ENCODE measurements at regions not wholly inside any gene's neighbourhood (a gene's known extent, or its start where the extent isn't known, plus 50 kb on each side); places are given as distances from the start of the nearest gene placed in this dataset.

GRCh38 chr21:36555199-36555800 lies 75.4 kb upstream of the CLDN14 start:
- DNase-seq, result no peak

DNA sequence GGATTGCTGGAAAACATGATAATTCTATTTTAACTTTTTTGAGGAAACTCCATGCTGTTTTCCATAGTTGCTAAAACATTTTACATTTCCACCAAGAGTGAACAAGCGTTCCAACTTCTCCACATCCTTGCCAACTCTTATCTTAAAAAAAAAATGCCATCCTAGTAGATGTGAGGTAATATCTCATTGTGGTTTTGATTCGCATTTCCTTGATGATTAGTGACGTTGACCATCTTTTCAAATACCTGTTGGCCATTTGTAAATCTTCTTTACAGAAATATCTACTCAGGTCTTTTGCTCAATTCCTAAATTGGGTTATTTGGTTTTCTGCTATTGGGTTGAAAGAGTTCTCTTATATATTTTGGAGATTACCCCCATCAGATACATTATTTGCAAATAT lies 77.4 kb upstream of the CLDN14 start:
- no peak for DNase-seq

DNA sequence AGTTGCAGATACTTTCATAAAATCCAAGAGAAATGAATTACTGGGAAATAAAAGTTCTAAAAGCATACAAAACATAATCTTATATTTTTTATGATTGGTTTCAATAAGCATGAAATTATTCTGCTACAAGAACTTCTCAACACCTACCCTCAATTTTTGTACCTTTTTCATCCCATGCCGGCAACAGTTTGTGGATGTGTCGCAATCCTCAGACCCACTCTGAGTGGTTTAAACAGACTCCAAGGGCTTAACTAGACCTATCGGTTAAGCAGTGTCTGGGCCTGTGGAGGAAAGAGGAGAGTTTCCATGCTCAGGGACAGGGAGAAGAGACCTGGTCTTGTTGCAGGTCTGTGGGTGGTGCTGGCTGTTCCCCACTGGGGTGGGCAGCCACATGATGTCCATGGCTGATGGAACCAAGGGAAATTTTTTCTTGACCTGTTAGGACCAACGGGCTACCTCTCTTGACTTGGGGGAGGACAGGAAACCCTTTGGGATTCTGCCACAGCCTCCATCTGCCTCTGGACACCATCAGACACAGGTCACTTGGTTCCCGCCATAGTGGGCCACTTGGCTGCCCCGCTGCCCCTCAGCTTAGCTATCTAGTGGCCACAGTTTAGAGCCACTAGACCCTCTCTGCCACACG lies 81.1 kb upstream of the CLDN14 start:
- no peak for DNase-seq

DNA sequence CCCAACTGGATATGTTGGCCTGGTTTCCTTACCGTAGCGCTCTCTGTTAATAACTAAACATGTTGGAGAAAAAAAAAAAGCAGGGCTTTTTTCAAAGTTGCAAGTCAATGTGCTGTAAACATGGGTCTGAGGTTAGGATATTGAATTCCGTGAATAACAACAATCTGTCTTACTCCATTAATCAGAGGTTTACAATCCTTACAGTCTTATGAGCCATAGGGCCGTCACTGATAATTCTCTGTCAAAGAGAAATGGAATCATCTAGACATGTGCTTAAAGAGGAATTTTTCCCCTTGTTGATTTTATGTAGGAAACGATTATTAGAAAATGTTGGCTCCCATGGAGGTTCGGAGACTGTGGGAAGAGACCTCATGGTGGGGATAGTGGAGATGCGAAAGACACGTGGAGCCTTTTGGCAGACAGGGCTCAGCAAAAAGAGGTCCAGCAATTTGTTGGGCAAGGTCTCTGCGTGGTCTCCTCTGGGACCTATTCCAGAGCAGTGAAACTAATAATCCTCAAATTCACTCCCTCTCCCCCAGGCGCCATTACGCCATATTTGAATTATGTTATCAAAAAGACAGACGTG lies 83.5 kb upstream of the CLDN14 start:
- no peak for DNase-seq

GRCh38 chr21:36564647-36565046 lies 84.7 kb upstream of the CLDN14 start:
- DNase-seq, result no peak

DNA sequence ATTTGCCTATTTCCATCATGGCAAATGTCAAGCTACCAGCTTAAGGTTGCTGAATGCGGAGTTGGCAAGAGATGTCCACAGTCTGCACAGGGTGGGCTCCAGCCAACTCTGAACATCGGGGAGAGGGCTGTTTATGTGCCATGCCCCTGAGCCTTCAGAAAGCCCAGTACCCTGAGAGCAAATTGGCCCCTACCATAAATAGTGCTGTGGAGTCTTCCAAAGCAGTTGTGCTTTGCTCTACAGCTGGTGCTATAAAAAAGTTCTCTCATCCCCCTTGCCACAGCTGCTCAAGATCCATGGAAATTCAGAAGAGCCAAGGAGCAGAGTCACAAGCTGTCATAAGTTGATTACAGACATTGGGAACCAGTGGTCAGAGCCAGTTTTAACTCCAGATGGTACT lies 85.6 kb upstream of the CLDN14 start:
- DNase-seq, result no peak

GRCh38 chr21:36566644-36567043 lies 86.7 kb upstream of the CLDN14 start:
- DNase-seq, result no peak

DNA sequence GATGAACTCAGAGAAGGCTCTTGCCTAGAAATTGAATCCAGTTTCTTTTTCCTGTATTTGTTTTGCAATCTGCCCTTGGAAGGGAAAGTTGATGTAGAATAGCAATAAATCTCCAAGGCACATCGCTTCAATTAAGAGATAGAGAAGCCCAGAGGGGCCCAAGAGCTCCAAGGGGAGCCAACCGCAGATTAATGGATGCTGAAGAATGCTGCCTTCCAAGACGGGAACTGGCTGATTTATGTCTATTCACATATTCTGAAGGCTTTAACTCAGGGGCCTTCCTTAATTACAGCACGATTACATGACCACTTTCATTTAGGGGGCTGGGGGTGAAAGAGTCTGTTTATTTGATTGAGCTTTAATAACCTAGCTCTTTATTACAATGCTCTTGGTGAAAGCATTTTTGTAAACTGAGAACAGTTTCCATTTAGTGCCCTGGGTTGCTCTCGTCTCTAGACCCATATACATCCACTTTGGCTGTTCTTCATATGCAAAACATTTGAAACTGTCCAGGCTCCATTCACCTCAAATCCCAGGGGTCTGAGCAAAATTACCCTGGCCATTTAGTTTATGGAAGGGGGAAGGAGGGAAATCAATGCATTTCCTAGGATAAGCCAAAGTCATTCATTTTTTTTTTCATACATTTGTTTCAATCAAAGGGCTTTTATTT lies 87.4 kb upstream of the CLDN14 start:
- no peak for DNase-seq

- no peak for DNase-seq
Measured at GRCh38 chr21:36569511-36569910, 89.6 kb upstream of the CLDN14 start.

GRCh38 chr21:36571556-36571955 lies 91.6 kb upstream of the CLDN14 start:
- DNase-seq, result no peak

- DNase-seq, result no peak
Measured at GRCh38 chr21:36572039-36572438, 92.1 kb upstream of the CLDN14 start.

DNA sequence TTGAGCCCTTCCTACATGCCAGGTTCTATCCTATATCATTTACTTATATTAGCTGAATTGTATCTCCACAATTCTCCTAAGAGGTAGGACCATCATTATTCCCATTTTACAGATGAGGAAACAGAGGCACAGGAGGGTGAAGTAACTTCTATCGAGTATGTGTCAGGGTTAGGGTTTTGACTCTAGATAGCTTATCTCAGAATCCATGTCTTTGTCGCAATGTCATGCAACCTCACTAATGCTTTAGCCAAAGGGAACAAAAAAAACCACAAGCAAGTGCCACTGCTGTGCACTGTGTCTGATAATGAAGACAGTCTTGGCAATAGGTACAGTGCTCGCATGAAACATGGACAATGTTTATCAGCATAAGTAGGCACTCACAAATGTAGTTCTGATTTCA lies 95.4 kb upstream of the CLDN14 start:
- no peak for DNase-seq

DNA sequence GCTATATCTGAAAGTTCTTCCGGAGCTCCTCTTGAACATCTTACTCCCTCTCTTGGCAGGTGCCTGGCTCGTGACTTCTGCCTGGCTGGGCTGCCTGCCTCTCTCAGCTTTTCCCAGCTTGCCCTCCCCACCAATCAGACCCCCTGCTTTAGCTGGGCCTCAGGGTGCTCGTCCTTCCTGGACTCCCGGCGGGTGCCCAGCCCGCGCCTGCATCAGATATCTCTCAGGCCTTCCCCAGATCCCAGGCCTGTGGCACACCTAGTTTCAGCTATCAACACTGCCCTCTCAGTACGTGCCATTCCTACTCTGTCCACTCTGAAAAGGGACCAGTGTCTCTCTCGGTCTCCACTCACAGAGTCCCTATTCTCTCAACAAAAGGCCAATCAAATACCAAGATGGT lies 96.5 kb upstream of the CLDN14 start:
- DNase-seq, result no peak

DNA sequence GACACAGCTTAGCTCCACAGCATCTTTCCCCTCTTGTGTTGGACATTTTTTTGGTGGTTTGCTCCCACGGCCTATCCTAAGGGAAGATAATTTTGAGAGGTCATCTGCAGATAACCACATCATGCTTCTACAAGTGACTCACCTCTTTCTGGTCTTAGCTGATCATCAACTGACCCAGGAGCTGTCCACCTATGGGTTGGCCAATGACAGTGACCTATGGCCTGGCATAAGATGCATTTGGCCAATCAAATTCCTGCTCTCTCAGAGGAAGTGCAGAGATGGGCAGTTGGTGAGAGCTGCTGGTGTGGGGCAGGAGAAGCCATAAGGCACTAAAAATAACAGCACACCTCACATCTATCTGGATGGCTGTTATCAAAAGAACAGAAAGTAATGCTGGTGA lies 100.0 kb upstream of the CLDN14 start:
- no peak for DNase-seq

DNA sequence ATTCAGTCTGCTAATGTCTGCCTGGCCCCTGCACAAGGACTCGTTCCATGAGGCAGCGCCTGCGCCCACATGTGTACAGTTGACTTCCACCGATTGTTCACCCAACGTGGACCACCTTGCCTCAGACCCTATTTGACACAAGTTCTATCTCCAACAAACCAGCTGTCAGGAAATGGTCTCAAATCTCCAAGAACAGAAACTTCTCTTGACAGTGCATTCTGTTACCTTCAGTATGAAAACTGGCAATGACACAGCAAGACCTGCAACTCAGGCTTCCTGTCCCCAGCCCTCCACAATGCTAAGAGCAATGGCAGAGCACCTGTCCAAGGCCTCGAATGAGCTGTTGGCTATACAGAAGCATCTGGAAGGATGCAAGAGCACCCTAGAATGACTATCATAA lies 102.3 kb upstream of the CLDN14 start:
- no peak for DNase-seq

DNA sequence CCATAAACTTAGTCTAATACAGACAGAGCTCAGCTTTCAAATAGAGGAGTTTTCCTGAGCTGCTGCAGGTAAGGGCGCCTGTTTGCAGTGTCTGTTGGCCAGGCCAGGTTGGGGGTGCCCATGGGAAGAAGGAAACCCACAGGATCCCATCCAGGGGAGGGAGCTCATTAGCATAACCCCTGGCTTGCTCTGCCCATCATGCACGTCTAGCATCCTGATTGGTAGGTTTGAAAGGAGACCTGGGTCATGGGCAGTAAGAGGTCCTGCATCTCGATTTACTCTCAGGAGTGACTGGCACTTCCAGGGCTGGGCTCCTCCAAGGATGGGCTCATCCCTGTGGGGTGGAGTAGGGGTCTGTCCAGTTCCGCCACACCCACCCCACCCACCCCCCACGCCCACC lies 103.7 kb upstream of the CLDN14 start:
- DNase-seq, result no peak

DNA sequence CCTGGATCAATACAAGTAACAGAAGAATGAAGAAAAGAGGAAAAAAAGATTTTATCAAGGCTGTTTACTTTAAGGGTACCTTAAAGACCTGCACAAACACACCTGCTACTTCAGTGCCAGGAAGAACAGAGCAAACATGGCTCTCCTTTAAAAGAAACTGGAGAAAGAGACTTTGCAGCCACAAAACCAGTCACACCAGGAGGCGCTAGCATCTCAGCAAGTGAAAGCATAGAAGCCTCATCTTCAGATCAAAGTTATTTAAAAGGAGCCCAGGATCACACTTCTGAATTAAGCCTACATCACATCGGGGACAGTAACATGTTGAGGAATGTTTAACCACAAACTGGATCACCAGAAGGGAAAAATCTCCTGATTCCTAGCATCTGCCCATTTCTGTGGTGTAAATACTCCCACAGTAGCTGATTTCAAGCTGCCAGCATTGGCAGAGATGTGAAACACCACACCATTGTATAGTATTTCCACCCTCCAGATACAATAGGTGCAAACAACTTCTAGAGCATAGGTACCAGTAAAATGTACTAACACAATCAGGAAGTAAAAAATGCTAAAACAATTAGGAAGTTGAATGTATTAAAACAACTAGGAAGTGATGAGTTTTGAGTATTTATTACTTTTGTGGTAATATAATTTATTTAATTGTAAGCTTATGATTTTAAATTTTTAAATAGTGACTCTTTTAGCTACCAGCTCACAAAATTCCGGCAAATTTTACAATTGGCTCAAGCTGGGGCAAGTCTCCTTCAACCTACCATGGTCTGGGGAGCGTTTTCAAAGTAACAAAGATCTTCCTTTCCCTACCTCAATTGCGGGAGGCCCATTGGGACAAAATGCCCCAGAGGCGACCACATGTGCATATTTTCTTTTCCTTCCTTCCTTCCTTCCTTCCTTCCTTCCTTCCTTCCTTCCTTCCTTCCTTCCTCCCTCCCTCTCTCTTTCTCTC lies 105.3 kb upstream of the CLDN14 start:
- DNase-seq, result peak; percentile 1 to 9

GRCh38 chr21:36587388-36587787 lies 107.5 kb upstream of the CLDN14 start:
- no peak for DNase-seq

DNA sequence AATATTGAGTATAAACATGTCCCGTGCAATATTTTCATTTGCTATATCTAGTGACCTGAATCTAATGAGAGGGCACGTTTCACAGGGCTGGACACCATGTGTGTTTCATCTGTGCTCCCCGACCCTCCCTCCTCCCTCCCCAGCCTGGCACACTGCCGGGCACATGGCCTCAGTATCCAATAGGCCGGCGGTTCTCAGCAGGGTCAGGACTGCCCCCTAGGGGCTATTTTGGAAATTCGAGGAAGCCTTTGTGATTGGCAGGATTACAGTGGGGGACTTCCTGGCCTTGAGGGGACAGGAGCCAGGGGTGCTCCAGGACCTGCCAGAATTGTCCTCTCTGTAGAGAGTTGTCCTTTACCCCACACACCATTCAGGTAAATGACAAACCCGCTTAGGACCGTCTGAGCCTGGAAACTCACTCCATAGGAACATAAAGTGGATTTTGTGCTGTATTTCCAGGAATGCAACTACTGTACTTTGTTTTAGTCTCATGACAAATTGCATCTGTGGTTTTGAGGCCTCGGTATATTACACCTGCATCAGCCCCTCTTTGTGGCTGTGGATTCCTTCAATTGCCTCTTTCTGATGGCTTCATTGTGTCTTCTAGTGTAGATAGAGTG lies 109.5 kb upstream of the SIM2 start:
- no peak for DNase-seq

GRCh38 chr21:36591326-36591970 lies 107.5 kb upstream of the SIM2 start:
- no peak for DNase-seq

- DNase-seq, result no peak
Measured at GRCh38 chr21:36596174-36596573, 102.7 kb upstream of the SIM2 start.

DNA sequence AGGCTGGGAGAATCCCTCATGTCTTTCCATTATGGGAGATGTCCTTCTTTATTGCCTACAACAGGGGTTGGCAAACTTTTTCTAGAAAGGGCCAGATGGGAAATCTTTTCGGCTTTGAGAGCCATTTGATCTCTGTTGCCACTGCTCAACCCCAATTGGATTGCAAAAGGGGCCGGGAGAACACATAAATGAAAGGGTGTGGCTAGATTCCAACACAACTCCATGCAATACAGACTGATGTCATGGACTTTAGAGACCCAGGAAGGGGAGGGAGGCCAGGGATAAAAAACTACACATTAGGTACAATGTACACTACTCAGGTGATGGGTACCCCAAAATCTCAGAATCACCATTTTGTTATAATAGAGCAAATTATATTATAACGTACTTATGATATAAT lies 97.6 kb upstream of the SIM2 start:
- DNase-seq, result no peak
